GM23248 (cell line): ENCODE measurements at regions not wholly inside any gene's neighbourhood (a gene's known extent, or its start where the extent isn't known, plus 50 kb on each side); places are given as distances from the start of the nearest gene placed in this dataset.
A peak's percentile ranks its signal among the peaks of the same experiment; 100 is the strongest.

ENCODE experiments used
- DNase-seq: peaks from one replicate; pipeline ENCODE4 v3.0.0-alpha.2; 2015
- H2AFZ ChIP-seq: fragments of 200-600 bp; sonication (generic); 2 replicates; pipeline ENCODE4 v1.6.1; 2016; ENCODE audit warnings: antibody characterized with exemption
- H3F3A ChIP-seq: fragments of 200-600 bp; sonication (generic); 2 replicates; pipeline ENCODE4 v1.6.1; 2016; ENCODE audit warnings: mild to moderate bottlenecking, antibody characterized with exemption, mixed run types; ENCODE audit not compliant: insufficient read depth
- H3K27ac ChIP-seq: fragments of 200-600 bp; sonication (generic); 2 replicates; pipeline ENCODE4 v1.5.1; 2016; ENCODE audit warnings: mild to moderate bottlenecking
- H3K27me3 ChIP-seq: fragments of 200-600 bp; sonication (generic); replicated peaks from 2 replicates; pipeline ENCODE4 v1.6.1; 2016; ENCODE audit warnings: mild to moderate bottlenecking; ENCODE audit not compliant: insufficient read depth
- H3K36me3 ChIP-seq: fragments of 200-600 bp; sonication (generic); 2 replicates; pipeline ENCODE4 v1.6.1; 2016; ENCODE audit warnings: low read depth, mild to moderate bottlenecking
- H3K4me1 ChIP-seq: fragments of 200-600 bp; sonication (generic); 2 replicates; pipeline ENCODE4 v1.6.1; 2016; ENCODE audit warnings: mild to moderate bottlenecking; ENCODE audit not compliant: insufficient read depth
- H3K4me2 ChIP-seq: fragments of 200-600 bp; sonication (generic); one replicate; pipeline ENCODE4 v1.6.1; 2016; ENCODE audit warnings: mild to moderate bottlenecking; ENCODE audit not compliant: unreplicated experiment
- H3K4me3 ChIP-seq: fragments of 200-600 bp; sonication (generic); 2 replicates; pipeline ENCODE4 v1.5.1; 2016; ENCODE audit warnings: mild to moderate bottlenecking
- H3K79me2 ChIP-seq: fragments of 200-600 bp; sonication (generic); 2 replicates; pipeline ENCODE4 v1.6.1; 2016; ENCODE audit warnings: mild to moderate bottlenecking; ENCODE audit not compliant: insufficient read depth
- H3K9ac ChIP-seq: fragments of 200-600 bp; sonication (generic); 2 replicates; pipeline ENCODE4 v1.6.1; 2016; ENCODE audit warnings: mild to moderate bottlenecking
- H3K9me2 ChIP-seq: fragments of 200-600 bp; sonication (generic); 2 replicates; pipeline ENCODE4 v1.6.1; 2016; ENCODE audit warnings: mixed run types, mild to moderate bottlenecking, moderate library complexity; ENCODE audit not compliant: insufficient read depth
- H3K9me3 ChIP-seq: fragments of 200-600 bp; sonication (generic); one replicate; pipeline ENCODE4 v1.6.1; 2017; ENCODE audit warnings: low read depth
- H4K20me1 ChIP-seq: fragments of 200-600 bp; sonication (generic); 2 replicates; pipeline ENCODE4 v1.6.0; 2016; ENCODE audit not compliant: insufficient read depth
- EZH2 ChIP-seq: fragments of 200-600 bp; sonication (generic); IDR thresholded peaks from 2 replicates; pipeline ENCODE4 v1.6.1; 2018; ENCODE audit warnings: antibody characterized with exemption, mild to moderate bottlenecking; ENCODE audit not compliant: insufficient read depth, poor library complexity, severe bottlenecking
- EZH2phosphoT487 ChIP-seq: fragments of 200-600 bp; sonication (generic); IDR thresholded peaks from 2 replicates; pipeline ENCODE4 v1.6.1; 2018; ENCODE audit warnings: antibody characterized with exemption, moderate library complexity, mild to moderate bottlenecking, low read depth; ENCODE audit not compliant: insufficient read depth
- WGBS, 2 experiments: methylation state at CpG; one replicate each; pipeline ENCODE4 v1.1.6; 2015 to 2017; ENCODE audit warnings: low lambda C conversion rate in 2 of 2, low coverage in 1 of 2; ENCODE audit errors: missing lambda C conversion rate in 2 of 2; 5-methylcytosine and 5-hydroxymethylcytosine counted together
- in situ Hi-C: fragments of 300-500 bp; cut with MboI; formaldehyde crosslinking; loops from 2 replicates; pipeline ENCODE4 v1.15.0; 2020

- Histone ChIP-seq H3K9me2 (0 out of 2 replicates have a peak, but pooled peaks cover 6% of the 10 kb centered on the region), H3K27ac (no peak overlapping the region), H3K4me2 (no peak overlapping the region), H3K4me3 (no peak overlapping the region), H4K20me1 (no peaks in the 10 kb centered on the region), H3K79me2 (no peaks in the 10 kb centered on the region), H3K27me3 (no peaks in the 10 kb centered on the region), H3F3A (no peaks in the 10 kb centered on the region), H2AFZ (no peak overlapping the region), H3K4me1 (no peaks in the 10 kb centered on the region), H3K36me3 (no peaks in the 10 kb centered on the region), H3K9ac (no peak overlapping the region), H3K9me3 (no peaks in the 10 kb centered on the region)
- WGBS, 2 experiments: 55 to 56% methylated on average over 8 of the region's 8 CpGs
- in situ Hi-C loops: no loop called here
- no peak for TF ChIP-seq EZH2
- TF ChIP-seq EZH2phosphoT487: no peak
- DNase-seq: peak; percentile 31
Observed at GRCh38 chr3:159322322-159322939, 520.6 kb downstream of the MFSD1 start.

DNA sequence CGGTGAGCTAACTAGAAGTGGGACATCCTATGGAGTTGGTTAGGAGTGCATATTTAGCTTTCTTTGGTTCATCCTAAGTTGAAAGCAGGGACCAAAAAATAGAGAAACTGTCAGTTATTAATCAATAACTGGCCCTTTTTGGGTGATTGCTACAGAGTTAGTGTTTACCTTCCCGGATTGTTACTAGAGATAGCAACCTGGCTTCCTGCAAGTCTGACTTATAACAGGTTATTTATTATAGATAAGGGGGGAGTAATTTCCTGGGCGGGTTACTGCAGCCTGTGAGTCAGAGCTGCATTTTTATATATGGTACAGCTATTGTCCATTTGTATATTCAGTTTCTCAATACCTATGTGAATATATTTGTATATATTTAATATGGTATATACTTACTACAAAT is 522.0 kb downstream of the MFSD1 start:
- WGBS, 2 experiments: 68 to 72% methylated on average over 3 of the region's 3 CpGs

GRCh38 chr3:159326998-159327397 is 525.1 kb downstream of the MFSD1 start:
- Histone ChIP-seq H3K9me2 (0 out of 2 replicates have a peak, but pooled peaks cover 6% of the 10 kb centered on the region), H3K9me3 (no peaks in the 10 kb centered on the region), H3K9ac (no peak overlapping the region), H3K27me3 (no peaks in the 10 kb centered on the region), H3K79me2 (no peaks in the 10 kb centered on the region), H3K4me1 (no peaks in the 10 kb centered on the region), H3K4me2 (no peak overlapping the region), H4K20me1 (no peaks in the 10 kb centered on the region), H2AFZ (no peak overlapping the region), H3K4me3 (no peak overlapping the region), H3K27ac (no peak overlapping the region), H3F3A (no peaks in the 10 kb centered on the region), H3K36me3 (no peaks in the 10 kb centered on the region)
- 24 to 28% methylated on average over 2 of the region's 2 CpGs for WGBS, 2 experiments
- no peak for DNase-seq
- TF ChIP-seq EZH2: no peak
- no peak for TF ChIP-seq EZH2phosphoT487
- in situ Hi-C loops: no loop called here

More for the DNA sequence above, 522.0 kb downstream of the MFSD1 start:
- H3F3A ChIP-seq: no peaks in the 10 kb centered on the region
- H3K4me2 ChIP-seq: no peak overlapping the region
- no peak overlapping the region for H3K27ac ChIP-seq
- no peak for DNase-seq
- no peak overlapping the region for H3K4me3 ChIP-seq
- in situ Hi-C loops: no loop called here
- no peaks in the 10 kb centered on the region for H3K27me3 ChIP-seq
- no peaks in the 10 kb centered on the region for H3K9me3 ChIP-seq
- H3K9ac ChIP-seq: no peak overlapping the region
- H2AFZ ChIP-seq: no peak overlapping the region
- 0 out of 2 replicates have a peak, but pooled peaks cover 6% of the 10 kb centered on the region for H3K9me2 ChIP-seq
- H3K36me3 ChIP-seq: no peaks in the 10 kb centered on the region
- H3K4me1 ChIP-seq: no peaks in the 10 kb centered on the region
- no peaks in the 10 kb centered on the region for H3K79me2 ChIP-seq
- H4K20me1 ChIP-seq: no peaks in the 10 kb centered on the region
- TF ChIP-seq EZH2phosphoT487 (no peak), EZH2 (no peak)

GRCh38 chr3:159332535-159333099 is 530.8 kb downstream of the MFSD1 start:
- TF ChIP-seq EZH2: no peak
- no peak for TF ChIP-seq EZH2phosphoT487
- H3K9me2 ChIP-seq: no peaks in the 10 kb centered on the region
- no peaks in the 10 kb centered on the region for H3K4me1 ChIP-seq
- no peak overlapping the region for H3K4me3 ChIP-seq
- in situ Hi-C loops: no loop called here
- H3K36me3 ChIP-seq: no peaks in the 10 kb centered on the region
- no peak overlapping the region for H3K4me2 ChIP-seq
- H3F3A ChIP-seq: no peaks in the 10 kb centered on the region
- H3K27ac ChIP-seq: no peak overlapping the region
- no peaks in the 10 kb centered on the region for H3K79me2 ChIP-seq
- no peaks in the 10 kb centered on the region for H3K27me3 ChIP-seq
- no peaks in the 10 kb centered on the region for H4K20me1 ChIP-seq
- no peak overlapping the region for H3K9ac ChIP-seq
- H2AFZ ChIP-seq: no peak overlapping the region
- no peak for DNase-seq
- H3K9me3 ChIP-seq: no peaks in the 10 kb centered on the region

DNA sequence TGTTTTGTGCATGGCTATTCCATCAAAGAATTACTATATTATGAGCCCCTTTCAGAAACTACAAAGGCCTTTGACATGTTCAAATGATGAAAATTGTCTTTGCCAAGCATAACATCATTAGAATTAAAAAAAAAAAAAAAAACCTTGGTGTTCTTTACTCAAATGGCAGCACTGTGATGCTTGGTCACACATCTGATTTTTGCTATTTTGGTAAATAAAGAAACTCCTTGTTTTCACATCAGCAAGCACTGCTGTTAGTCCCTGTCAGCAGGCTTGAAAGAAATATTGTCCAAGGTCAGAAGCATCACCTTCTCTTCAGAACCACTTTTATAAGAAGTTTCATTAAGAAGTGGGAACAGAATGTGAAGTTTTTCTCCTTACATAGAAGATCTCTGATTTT is 537.3 kb downstream of the MFSD1 start:
- H3K27ac ChIP-seq: no peak overlapping the region
- in situ Hi-C loops: no loop called here
- peaks cover 4% of the 10 kb centered on the region for H3K9me3 ChIP-seq
- no peak overlapping the region for H3K9ac ChIP-seq
- H2AFZ ChIP-seq: no peak overlapping the region
- H3K9me2 ChIP-seq: no peaks in the 10 kb centered on the region
- no peak overlapping the region for H3K4me2 ChIP-seq
- no peaks in the 10 kb centered on the region for H4K20me1 ChIP-seq
- no peaks in the 10 kb centered on the region for H3K36me3 ChIP-seq
- H3K27me3 ChIP-seq: no peaks in the 10 kb centered on the region
- H3F3A ChIP-seq: no peaks in the 10 kb centered on the region
- no peaks in the 10 kb centered on the region for H3K4me1 ChIP-seq
- no peaks in the 10 kb centered on the region for H3K79me2 ChIP-seq
- no peak for DNase-seq
- no peak overlapping the region for H3K4me3 ChIP-seq
- TF ChIP-seq EZH2phosphoT487 (no peak), EZH2 (no peak)
